ENCODE measurements at regions not wholly inside any gene's neighbourhood (a gene's known extent, or its start where the extent isn't known, plus 50 kb on each side); places are given as distances from the start of the nearest gene placed in this dataset.
"Not testable (repeated sequence)": the region's sequence is repeated elsewhere in the genome, so short reads cannot be mapped to it uniquely, and the experiment has no call there.

- H3K36me3 ChIP-seq, result no peaks in the 10 kb centered on the region
- no peaks in the 10 kb centered on the region for H3K27me3 ChIP-seq
- H3K27ac ChIP-seq, result no peak overlapping the region
- H3K9me3 ChIP-seq, result no peaks in the 10 kb centered on the region
- TF ChIP-seq CTCF (IDR thresholded peaks at IDR 0.05), result no peak
- intact Hi-C loops (cut with DNase I), result no loop called here
- ATAC-seq (no peak), DNase-seq (no peak)
- peaks cover 8 to 19% of the 10 kb centered on the region in 2 donors for H3K4me1 ChIP-seq
- H3K4me3 ChIP-seq, result no peak overlapping the region
Observed at GRCh38 chr6:137390334-137390733, 103.9 kb downstream of the OLIG3 start.

GRCh38 chr6:137389150-137389704 lies 105.0 kb downstream of the OLIG3 start:
- Histone ChIP-seq H3K36me3 (no peaks in the 10 kb centered on the region), H3K4me3 (no peak overlapping the region), H3K9me3 (no peaks in the 10 kb centered on the region), H3K27ac (no peak overlapping the region), H3K4me1 (peaks cover 8 to 19% of the 10 kb centered on the region in 2 donors), H3K27me3 (no peaks in the 10 kb centered on the region)
- ATAC-seq, result peak; percentile 50
- TF ChIP-seq CTCF (IDR thresholded peaks at IDR 0.05), result no peak
- peak in 1 of 4 donors; percentile 43 for DNase-seq
- intact Hi-C loops (cut with DNase I), result no loop called here

GRCh38 chr6:137387096-137387764 lies 107.0 kb downstream of the OLIG3 start:
- Histone ChIP-seq H3K27ac (no peak overlapping the region), H3K9me3 (no peaks in the 10 kb centered on the region), H3K4me1 (peaks cover 8 to 19% of the 10 kb centered on the region in 2 donors), H3K27me3 (no peaks in the 10 kb centered on the region), H3K36me3 (no peaks in the 10 kb centered on the region), H3K4me3 (no peak overlapping the region)
- no peak for TF ChIP-seq CTCF (IDR thresholded peaks at IDR 0.05)
- ATAC-seq (no peak), DNase-seq (no peak)
- intact Hi-C loops (cut with DNase I), result no loop called here

DNA sequence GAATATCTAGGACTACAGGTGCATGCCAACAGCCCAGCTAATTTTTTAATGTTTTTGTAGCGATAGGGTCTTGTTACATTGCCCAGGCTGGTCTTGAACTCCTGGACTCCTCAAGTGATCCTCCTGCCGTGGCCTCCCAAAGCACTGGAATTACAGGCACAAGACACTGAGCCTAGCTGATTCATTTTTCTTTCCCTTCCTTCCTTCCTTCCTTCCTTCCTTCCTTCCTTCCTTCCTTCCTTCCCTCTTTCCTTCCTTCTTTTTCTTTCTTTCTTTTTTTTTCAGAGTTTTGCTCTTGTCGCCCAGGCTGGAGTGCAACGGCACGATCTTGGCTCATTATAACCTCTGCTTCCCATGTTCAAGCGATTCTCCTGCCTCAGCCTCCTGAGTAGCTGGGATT lies 110.9 kb downstream of the OLIG3 start:
- ATAC-seq; intact Hi-C loops (cut with DNase I); H3K36me3 ChIP-seq; DNase-seq; H3K4me1 ChIP-seq; H3K27me3 ChIP-seq; H3K27ac ChIP-seq; H3K4me3 ChIP-seq; H3K9me3 ChIP-seq: not testable (repeated sequence)

GRCh38 chr6:137378090-137378369 lies 116.2 kb downstream of the OLIG3 start:
- intact Hi-C loops (cut with DNase I), result no loop called here

More at GRCh38 chr6:137378090-137378369, 116.2 kb downstream of the OLIG3 start:
- Histone ChIP-seq H3K9me3 (peaks cover 0 to 9% of the 10 kb centered on the region in 2 donors), H3K27me3 (no peaks in the 10 kb centered on the region), H3K4me1 (no peaks in the 10 kb centered on the region), H3K4me3 (no peak overlapping the region), H3K36me3 (no peaks in the 10 kb centered on the region), H3K27ac (no peak overlapping the region)
- DNase-seq (no peak), ATAC-seq (no peak)
- no peak for TF ChIP-seq CTCF (IDR thresholded peaks at IDR 0.05)

All from left lung (tissue), 4 donors.